Fibroblast of lung (primary cell): ENCODE measurements at regions not wholly inside any gene's neighbourhood (a gene's known extent, or its start where the extent isn't known, plus 50 kb on each side); places are given as distances from the start of the nearest gene placed in this dataset.

ENCODE experiments used
- EZH2 ChIP-seq: IDR thresholded peaks from 2 replicates; pipeline ENCODE4 v1.5.1; 2012; ENCODE audit warnings: low read length, control low read depth, mild to moderate bottlenecking; ENCODE audit errors: missing control alignments
- TF ChIP-seq, protein P1 (sequence below), 2 donors: IDR thresholded peaks in 1 of 2; conservative IDR thresholded peaks in 1 of 2; 1 replicate in 1 of 2; 2 replicates in 1 of 2; pipeline ENCODE4 v1.5.1; 2011 to 2012; ENCODE audit warnings: low read length in 2 of 2, control low read depth in 1 of 2, inconsistent platforms in 1 of 2, low read depth in 1 of 2, mild to moderate bottlenecking in 1 of 2

DNA sequence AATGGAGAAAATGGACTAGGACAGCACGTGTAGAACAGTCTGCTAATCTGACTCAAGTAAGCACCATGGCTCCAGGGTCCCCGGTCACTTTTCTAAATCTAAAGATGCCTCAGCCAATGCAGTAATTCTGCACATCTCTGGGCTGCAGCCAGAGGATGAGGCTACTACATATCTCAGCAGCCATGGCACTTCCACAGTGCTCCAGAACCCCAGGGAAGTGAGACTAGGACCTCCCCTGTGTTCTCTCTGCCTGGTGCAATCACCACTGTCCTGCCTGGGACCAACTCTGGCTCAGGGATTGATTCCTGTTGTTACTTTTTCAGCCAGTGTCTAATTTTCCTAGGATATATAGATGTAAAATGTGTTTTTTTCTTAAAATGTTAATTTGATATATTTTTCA, 129.4 kb upstream of the TOP3B start:
- TF ChIP-seq, protein P1, sequence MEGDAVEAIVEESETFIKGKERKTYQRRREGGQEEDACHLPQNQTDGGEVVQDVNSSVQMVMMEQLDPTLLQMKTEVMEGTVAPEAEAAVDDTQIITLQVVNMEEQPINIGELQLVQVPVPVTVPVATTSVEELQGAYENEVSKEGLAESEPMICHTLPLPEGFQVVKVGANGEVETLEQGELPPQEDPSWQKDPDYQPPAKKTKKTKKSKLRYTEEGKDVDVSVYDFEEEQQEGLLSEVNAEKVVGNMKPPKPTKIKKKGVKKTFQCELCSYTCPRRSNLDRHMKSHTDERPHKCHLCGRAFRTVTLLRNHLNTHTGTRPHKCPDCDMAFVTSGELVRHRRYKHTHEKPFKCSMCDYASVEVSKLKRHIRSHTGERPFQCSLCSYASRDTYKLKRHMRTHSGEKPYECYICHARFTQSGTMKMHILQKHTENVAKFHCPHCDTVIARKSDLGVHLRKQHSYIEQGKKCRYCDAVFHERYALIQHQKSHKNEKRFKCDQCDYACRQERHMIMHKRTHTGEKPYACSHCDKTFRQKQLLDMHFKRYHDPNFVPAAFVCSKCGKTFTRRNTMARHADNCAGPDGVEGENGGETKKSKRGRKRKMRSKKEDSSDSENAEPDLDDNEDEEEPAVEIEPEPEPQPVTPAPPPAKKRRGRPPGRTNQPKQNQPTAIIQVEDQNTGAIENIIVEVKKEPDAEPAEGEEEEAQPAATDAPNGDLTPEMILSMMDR (conservative IDR thresholded peaks at IDR 0.05 in 1 of 2, IDR thresholded peaks at IDR 0.05 in 1 of 2; ENCODE audit: low read depth in 1 of 2, low read length in 2 of 2), result no peak
- no peak for TF ChIP-seq EZH2
